ENCODE measurements at regions not wholly inside any gene's neighbourhood (a gene's known extent, or its start where the extent isn't known, plus 50 kb on each side); places are given as distances from the start of the nearest gene placed in this dataset.

GRCh38 chr20:52864916-52865605 lies 107.1 kb upstream of the TSHZ2 start:
- no peak for DNase-seq (ENCODE audit: low read depth)

DNA sequence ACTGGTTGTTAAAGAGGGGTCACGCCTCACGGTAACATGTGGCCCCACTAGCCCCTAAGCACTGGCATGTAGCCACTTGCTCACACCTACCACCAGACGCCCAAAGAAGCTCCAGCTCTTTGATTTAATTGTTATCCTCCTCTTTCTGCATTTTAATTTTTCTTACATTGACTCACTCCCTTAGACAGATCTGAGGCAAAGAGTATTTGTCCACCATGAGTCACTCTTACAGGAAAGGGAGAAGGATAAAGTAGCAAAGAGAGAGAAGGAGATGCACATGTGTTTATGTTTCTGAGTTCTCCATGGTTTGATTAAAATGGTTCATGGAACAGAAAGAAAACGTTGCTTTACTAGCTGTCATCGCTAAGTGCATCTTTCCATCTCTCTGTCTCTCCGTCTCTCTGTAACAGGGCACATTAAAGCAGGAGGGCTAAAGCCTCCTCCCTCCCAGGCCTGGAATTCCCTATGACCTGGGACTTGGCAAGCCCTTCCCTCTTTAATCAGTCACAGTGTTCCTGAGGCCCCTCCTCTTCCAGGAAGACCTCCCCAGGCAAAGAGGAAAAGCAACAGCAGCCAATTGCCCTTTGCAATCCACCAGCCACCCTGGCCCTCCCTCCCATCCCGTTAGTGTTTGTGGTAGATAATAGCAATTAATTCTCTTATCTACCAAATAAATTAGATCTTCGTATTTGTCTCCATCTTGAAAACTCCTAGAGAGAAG lies 112.8 kb upstream of the TSHZ2 start:
- no peak for DNase-seq (ENCODE audit: low read depth)

GRCh38 chr20:52852714-52853113 lies 119.4 kb upstream of the TSHZ2 start:
- no peak for DNase-seq (ENCODE audit: low read depth)

- DNase-seq (ENCODE audit: low read depth), result no peak
Observed at GRCh38 chr20:52847731-52848359, 124.3 kb upstream of the TSHZ2 start.

- no peak for DNase-seq (ENCODE audit: low read depth)
Observed at GRCh38 chr20:52847029-52847660, 125.0 kb upstream of the TSHZ2 start.

GRCh38 chr20:52845044-52845443 lies 127.1 kb upstream of the TSHZ2 start:
- no peak for DNase-seq (ENCODE audit: low read depth)

- no peak for DNase-seq (ENCODE audit: low read depth)
Observed at GRCh38 chr20:52843425-52843824, 128.7 kb upstream of the TSHZ2 start.

- no peak for DNase-seq (ENCODE audit: low read depth)
Observed at GRCh38 chr20:52841003-52841402, 131.2 kb upstream of the TSHZ2 start.

DNA sequence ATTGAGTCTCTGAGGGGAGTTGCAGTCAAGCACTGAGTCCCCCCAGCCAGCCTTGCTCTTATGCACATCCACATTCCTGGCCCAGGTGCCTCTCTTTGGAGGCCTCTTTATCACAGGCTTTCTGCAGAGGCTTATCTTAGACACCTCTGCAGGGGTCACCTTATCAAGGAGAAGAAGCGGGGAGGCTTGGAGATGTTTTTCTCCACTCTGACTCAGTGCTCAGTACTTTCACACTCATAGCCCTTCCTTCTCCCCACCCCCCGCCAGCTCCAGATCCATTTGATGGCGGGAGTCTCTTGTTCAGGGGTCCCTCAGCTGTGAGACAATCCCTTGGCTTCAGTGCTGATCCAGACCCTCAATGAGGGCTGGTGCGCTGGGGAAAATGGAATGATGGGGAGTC lies 132.1 kb upstream of the TSHZ2 start:
- no peak for DNase-seq (ENCODE audit: low read depth)

- DNase-seq (ENCODE audit: low read depth), result no peak
Observed at GRCh38 chr20:52838510-52839241, 133.5 kb upstream of the TSHZ2 start.

GRCh38 chr20:52837378-52837777 lies 134.8 kb upstream of the TSHZ2 start:
- DNase-seq (ENCODE audit: low read depth), result no peak

DNA sequence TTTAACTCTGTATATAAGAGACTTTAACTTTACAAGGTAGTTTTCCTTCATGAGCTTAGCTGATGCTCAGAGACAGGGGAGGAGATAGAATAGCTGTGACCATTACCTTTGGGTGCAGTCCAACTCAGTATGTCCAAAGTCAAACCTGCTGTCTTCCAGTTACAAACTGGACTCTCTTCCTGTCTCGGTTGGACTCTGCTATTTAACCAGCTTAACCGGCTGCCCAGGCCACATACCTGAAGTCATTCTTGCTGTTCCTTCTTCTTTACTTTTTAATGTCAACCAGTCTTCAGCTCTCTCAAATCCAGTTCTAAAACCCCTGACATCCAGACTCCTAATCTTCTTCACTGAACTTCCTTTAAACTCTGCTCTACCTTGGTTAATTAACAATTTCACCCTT lies 138.3 kb upstream of the TSHZ2 start:
- no peak for DNase-seq (ENCODE audit: low read depth)

GRCh38 chr20:52832151-52832774 lies 139.9 kb upstream of the TSHZ2 start:
- DNase-seq (ENCODE audit: low read depth), result no peak

GRCh38 chr20:52830598-52830997 lies 141.6 kb upstream of the TSHZ2 start:
- no peak for DNase-seq (ENCODE audit: low read depth)

DNA sequence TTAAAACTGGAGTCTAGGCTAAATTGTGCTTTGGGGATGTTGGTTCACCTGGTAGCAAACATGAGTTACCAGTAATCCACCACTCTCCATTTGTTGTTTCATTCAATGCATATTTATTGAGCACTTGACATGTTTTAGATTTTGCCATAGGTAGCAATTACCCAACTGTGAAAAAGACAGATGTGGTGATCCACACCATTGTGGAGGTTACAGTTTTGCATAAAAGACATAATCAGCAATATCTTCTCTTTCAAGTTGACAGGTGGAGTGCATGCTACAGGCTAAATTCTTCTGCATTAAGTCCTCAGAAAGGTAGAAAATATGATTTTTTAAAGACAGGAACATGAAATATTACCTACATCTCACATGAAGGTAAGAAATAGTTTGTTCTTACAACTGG lies 143.0 kb upstream of the TSHZ2 start:
- no peak for DNase-seq (ENCODE audit: low read depth)

GRCh38 chr20:52828199-52828598 lies 144.0 kb upstream of the TSHZ2 start:
- DNase-seq (ENCODE audit: low read depth), result no peak

- DNase-seq (ENCODE audit: low read depth), result no peak
Observed at GRCh38 chr20:52826722-52827121, 145.4 kb upstream of the TSHZ2 start.

DNA sequence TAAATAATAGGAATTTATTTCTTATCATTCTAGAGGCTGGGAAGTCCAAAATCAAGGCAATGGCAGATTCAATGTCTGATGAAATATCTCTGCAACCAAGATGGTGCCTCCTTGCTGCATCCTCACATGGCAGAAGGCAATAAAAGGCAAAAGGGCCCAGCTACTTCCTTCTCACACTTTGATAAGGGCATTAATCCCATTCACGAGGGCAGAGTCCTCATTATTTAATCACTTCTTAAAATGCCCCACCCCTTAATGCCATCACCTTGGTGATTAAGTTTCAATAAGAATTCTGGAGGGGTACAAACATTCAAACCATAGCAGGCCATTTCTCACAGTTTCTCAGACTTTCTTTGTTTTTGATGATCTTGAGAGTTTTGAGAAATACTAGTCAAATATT lies 145.8 kb upstream of the TSHZ2 start:
- no peak for DNase-seq (ENCODE audit: low read depth)

- no peak for DNase-seq (ENCODE audit: low read depth)
Observed at GRCh38 chr20:52824494-52825216, 147.5 kb upstream of the TSHZ2 start.

GRCh38 chr20:52823303-52823702 lies 148.9 kb upstream of the TSHZ2 start:
- no peak for DNase-seq (ENCODE audit: low read depth)

Data from T-helper 22 cell (primary cell).